DOHH2 (cell line): ENCODE measurements at regions not wholly inside any gene's neighbourhood (a gene's known extent, or its start where the extent isn't known, plus 50 kb on each side); places are given as distances from the start of the nearest gene placed in this dataset.

Source experiments
- H3F3A ChIP-seq: fragments of 200-600 bp; sonication (generic), shearing (Covaris generic); 2 replicates; pipeline ENCODE4 v1.6.0; 2016; ENCODE audit warnings: antibody characterized with exemption, mild to moderate bottlenecking; ENCODE audit not compliant: control insufficient read depth, insufficient read depth
- H3K27ac ChIP-seq: fragments of 200-600 bp; sonication (generic); 2 replicates; pipeline ENCODE4 v1.5.1; 2014; ENCODE audit warnings: low read depth, mild to moderate bottlenecking, low read length, moderate library complexity
- H3K27me3 ChIP-seq: fragments of 200-600 bp; sonication (generic); 2 replicates; pipeline ENCODE4 v1.6.1; 2014; ENCODE audit warnings: mild to moderate bottlenecking, low read length, mixed read lengths; ENCODE audit not compliant: control insufficient read depth
- H3K36me3 ChIP-seq: fragments of 200-600 bp; sonication (generic); 2 replicates; pipeline ENCODE4 v1.6.1; 2014; ENCODE audit warnings: mild to moderate bottlenecking, low read length, moderate library complexity, mixed read lengths; ENCODE audit not compliant: control insufficient read depth
- H3K4me1 ChIP-seq: fragments of 200-600 bp; sonication (generic); 2 replicates; pipeline ENCODE4 v1.6.1; 2014; ENCODE audit warnings: mild to moderate bottlenecking, low read length, mixed read lengths; ENCODE audit not compliant: control insufficient read depth
- H3K4me2 ChIP-seq: fragments of 200-600 bp; sonication (generic); 2 replicates; pipeline ENCODE4 v1.6.0; 2014; ENCODE audit warnings: mild to moderate bottlenecking, low read length, moderate library complexity
- H3K4me3 ChIP-seq: fragments of 200-600 bp; sonication (generic); 2 replicates; pipeline ENCODE4 v1.5.1; 2014; ENCODE audit warnings: mild to moderate bottlenecking, low read length, mixed read lengths
- H3K79me2 ChIP-seq: fragments of 200-600 bp; sonication (generic); 2 replicates; pipeline ENCODE4 v1.6.1; 2014; ENCODE audit warnings: mild to moderate bottlenecking, low read length, mixed read lengths; ENCODE audit not compliant: control insufficient read depth
- H3K9me2 ChIP-seq: fragments of 200-600 bp; sonication (generic); replicated peaks from 2 replicates; pipeline ENCODE4 v1.6.1; 2014; ENCODE audit warnings: mild to moderate bottlenecking, low read length, mixed read lengths; ENCODE audit not compliant: control insufficient read depth
- H3K9me3 ChIP-seq: fragments of 200-600 bp; sonication (generic); 2 replicates; pipeline ENCODE4 v1.6.1; 2014; ENCODE audit warnings: antibody characterized with exemption, low read length, mixed read lengths; ENCODE audit not compliant: control insufficient read depth, insufficient read depth
- H4K20me1 ChIP-seq: fragments of 200-600 bp; sonication (generic); 2 replicates; pipeline ENCODE4 v1.6.0; 2014; ENCODE audit warnings: low read depth, mild to moderate bottlenecking, antibody characterized with exemption, low read length, moderate library complexity; ENCODE audit not compliant: control insufficient read depth, insufficient read depth
- EZH2phosphoT487 ChIP-seq: fragments of 200-600 bp; sonication (generic); IDR thresholded peaks from 2 replicates; pipeline ENCODE4 v1.6.1; 2017; ENCODE audit warnings: borderline replicate concordance, mild to moderate bottlenecking, antibody characterized with exemption, low read length, moderate library complexity, mixed read lengths
- TF ChIP-seq, protein P1 (sequence below): fragments of 200-600 bp; sonication (generic); IDR thresholded peaks from one replicate; pipeline ENCODE4 v1.5.1; 2014; ENCODE audit warnings: antibody characterized with exemption, mild to moderate bottlenecking, low read depth, low read length; ENCODE audit not compliant: poor library complexity, severe bottlenecking

DNA sequence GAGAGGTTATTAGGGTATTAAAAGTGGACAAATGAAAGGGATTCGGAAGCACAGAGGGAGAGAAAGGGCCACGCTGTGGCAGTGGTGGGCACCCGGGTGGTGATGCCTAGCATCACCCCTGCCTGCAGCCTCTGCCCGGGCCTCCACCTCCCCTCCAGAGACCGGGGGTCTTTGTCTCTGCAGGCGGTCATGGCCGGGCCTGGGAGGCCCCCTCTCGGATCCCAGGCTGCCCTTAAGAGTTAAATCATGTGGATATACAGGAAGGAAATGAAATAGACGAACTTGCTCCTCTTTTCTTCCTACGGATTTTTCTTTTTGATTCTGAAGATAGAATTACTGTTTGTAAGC is 319.6 kb downstream of the ZNF536 start:
- H3K4me1 ChIP-seq = no peaks in the 10 kb centered on the region
- H3K4me3 ChIP-seq = no peak overlapping the region
- H3K27me3 ChIP-seq = no peaks in the 10 kb centered on the region
- H4K20me1 ChIP-seq = no peaks in the 10 kb centered on the region; the same call in 1 of the 2 replicates
- no peaks in the 10 kb centered on the region for H3F3A ChIP-seq
- H3K4me2 ChIP-seq = no peak overlapping the region
- no peaks in the 10 kb centered on the region for H3K36me3 ChIP-seq
- H3K9me3 ChIP-seq = no peaks in the 10 kb centered on the region
- TF ChIP-seq, protein P1, sequence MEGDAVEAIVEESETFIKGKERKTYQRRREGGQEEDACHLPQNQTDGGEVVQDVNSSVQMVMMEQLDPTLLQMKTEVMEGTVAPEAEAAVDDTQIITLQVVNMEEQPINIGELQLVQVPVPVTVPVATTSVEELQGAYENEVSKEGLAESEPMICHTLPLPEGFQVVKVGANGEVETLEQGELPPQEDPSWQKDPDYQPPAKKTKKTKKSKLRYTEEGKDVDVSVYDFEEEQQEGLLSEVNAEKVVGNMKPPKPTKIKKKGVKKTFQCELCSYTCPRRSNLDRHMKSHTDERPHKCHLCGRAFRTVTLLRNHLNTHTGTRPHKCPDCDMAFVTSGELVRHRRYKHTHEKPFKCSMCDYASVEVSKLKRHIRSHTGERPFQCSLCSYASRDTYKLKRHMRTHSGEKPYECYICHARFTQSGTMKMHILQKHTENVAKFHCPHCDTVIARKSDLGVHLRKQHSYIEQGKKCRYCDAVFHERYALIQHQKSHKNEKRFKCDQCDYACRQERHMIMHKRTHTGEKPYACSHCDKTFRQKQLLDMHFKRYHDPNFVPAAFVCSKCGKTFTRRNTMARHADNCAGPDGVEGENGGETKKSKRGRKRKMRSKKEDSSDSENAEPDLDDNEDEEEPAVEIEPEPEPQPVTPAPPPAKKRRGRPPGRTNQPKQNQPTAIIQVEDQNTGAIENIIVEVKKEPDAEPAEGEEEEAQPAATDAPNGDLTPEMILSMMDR = no peak
- no peak for TF ChIP-seq EZH2phosphoT487
- no peaks in the 10 kb centered on the region for H3K9me2 ChIP-seq
- H3K79me2 ChIP-seq = no peaks in the 10 kb centered on the region
- no peak overlapping the region for H3K27ac ChIP-seq

DNA sequence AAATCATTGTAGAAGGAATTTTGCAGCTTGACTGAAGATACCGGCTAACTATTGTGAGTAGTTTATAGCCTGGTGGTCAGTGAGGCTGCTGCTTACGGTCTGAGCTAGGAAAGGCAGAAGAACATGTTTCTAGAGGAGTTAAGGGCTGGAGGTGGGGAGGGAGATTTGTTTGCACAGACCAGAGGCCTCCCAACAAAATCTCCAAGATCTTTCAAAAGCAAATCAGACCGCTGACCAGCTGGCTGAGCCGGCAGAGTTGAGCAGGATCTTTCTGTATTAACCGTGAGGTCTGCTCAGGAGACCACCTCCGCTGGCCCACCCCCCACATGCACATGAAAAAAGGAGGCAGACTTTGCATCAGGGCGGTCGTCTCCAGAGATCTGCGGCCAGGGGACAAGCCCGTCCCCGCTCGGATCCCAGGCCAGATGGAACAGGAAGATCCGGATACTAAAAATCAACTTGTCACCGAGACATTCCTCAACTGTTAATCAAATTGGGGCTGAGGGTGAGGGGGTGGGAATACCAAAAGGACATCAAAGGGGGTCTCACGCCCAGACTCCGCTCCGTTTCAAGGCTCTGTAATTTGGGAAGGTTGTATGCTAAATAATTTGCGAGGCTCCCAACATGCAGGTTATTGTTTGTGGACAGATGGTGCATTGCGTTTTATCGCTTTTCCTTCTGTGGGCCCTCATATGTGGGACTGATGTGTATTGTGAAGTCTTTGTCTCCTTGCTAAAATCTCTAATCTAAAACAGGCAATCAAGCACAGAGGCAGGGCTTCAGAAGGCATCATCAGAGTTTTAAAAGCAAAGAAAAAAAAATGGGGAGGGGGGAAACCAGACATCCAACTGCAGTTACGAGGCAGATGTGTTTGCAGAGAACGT is 319.0 kb downstream of the ZNF536 start:
- no peak for TF ChIP-seq EZH2phosphoT487
- TF ChIP-seq, protein P1 = no peak
- no peaks in the 10 kb centered on the region for H3K9me3 ChIP-seq
- no peaks in the 10 kb centered on the region for H3K36me3 ChIP-seq
- no peaks in the 10 kb centered on the region; the same call in 1 of the 2 replicates for H4K20me1 ChIP-seq
- no peaks in the 10 kb centered on the region for H3K4me1 ChIP-seq
- H3K4me2 ChIP-seq = no peak overlapping the region
- no peaks in the 10 kb centered on the region for H3K79me2 ChIP-seq
- no peaks in the 10 kb centered on the region for H3K9me2 ChIP-seq
- H3K4me3 ChIP-seq = no peak overlapping the region
- no peaks in the 10 kb centered on the region for H3F3A ChIP-seq
- H3K27me3 ChIP-seq = no peaks in the 10 kb centered on the region
- H3K27ac ChIP-seq = no peak overlapping the region

GRCh38 chr19:30690525-30690924 is 318.3 kb downstream of the ZNF536 start:
- no peak overlapping the region for H3K4me2 ChIP-seq
- no peak overlapping the region for H3K4me3 ChIP-seq
- no peaks in the 10 kb centered on the region for H3K27me3 ChIP-seq
- H4K20me1 ChIP-seq = no peaks in the 10 kb centered on the region; the same call in 1 of the 2 replicates
- H3K36me3 ChIP-seq = no peaks in the 10 kb centered on the region
- no peaks in the 10 kb centered on the region for H3K4me1 ChIP-seq
- no peaks in the 10 kb centered on the region for H3K79me2 ChIP-seq
- H3F3A ChIP-seq = no peaks in the 10 kb centered on the region
- no peak overlapping the region for H3K27ac ChIP-seq
- TF ChIP-seq, protein P1 = no peak
- no peak for TF ChIP-seq EZH2phosphoT487
- no peaks in the 10 kb centered on the region for H3K9me2 ChIP-seq
- H3K9me3 ChIP-seq = no peaks in the 10 kb centered on the region
